GM21619 (cell line): ENCODE measurements at regions not wholly inside any gene's neighbourhood (a gene's known extent, or its start where the extent isn't known, plus 50 kb on each side); places are given as distances from the start of the nearest gene placed in this dataset.

Experiments used
- ATAC-seq: cut with Tn5 transposase; IDR thresholded peaks from one replicate; pipeline ENCODE4 v1.9.1; 2021; ENCODE audit not compliant: unreplicated experiment

- ATAC-seq: no peak
Observed at GRCh38 chr6:135796643-135797305, 54.7 kb upstream of the PDE7B start.

GRCh38 chr6:135797361-135797760 lies 54.1 kb upstream of the PDE7B start:
- no peak for ATAC-seq

DNA sequence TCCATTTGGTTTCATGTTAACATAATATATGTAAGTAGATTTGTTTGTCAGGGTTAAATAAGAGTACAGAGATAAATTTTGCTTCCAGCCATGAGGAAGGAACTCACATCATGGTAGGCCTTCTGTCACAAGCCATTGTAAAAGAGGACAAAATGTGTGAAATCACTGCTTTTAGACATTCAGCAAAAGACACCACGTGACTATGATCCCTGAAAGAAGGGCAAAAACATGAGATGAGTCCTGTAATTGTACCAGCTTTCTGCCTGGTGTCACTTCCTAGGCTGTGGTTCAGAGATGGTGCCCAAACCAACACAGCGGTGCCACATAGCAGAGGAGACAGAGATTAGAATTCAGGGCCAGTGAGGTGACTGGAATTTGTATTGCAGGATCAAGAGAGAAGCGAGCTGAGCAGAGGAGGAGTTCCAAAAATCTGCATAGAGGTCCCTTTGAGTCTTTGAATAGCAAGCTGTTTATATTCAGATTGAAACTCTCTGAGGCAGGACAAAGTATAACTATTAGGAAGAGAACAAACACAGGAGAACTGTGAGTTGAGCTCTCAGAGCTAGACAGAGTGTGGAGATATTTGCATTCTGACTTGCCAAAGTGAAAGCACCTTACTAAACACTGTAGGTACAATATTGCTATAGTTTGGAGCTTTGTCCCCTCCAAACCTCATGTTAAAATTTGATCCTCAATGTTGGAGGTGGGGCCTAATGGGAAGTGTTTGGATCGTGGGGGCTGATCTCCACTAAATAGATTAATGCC lies 52.6 kb upstream of the PDE7B start:
- peak; percentile 54 for ATAC-seq
